HG03460 (cell line): ENCODE measurements at regions not wholly inside any gene's neighbourhood (a gene's known extent, or its start where the extent isn't known, plus 50 kb on each side); places are given as distances from the start of the nearest gene placed in this dataset.
A peak's percentile ranks its signal among the peaks of the same experiment; 100 is the strongest.

Experiments used
- ATAC-seq: cut with Tn5 transposase; IDR thresholded peaks from one replicate; pipeline ENCODE4 v1.9.1; 2021; ENCODE audit not compliant: unreplicated experiment

DNA sequence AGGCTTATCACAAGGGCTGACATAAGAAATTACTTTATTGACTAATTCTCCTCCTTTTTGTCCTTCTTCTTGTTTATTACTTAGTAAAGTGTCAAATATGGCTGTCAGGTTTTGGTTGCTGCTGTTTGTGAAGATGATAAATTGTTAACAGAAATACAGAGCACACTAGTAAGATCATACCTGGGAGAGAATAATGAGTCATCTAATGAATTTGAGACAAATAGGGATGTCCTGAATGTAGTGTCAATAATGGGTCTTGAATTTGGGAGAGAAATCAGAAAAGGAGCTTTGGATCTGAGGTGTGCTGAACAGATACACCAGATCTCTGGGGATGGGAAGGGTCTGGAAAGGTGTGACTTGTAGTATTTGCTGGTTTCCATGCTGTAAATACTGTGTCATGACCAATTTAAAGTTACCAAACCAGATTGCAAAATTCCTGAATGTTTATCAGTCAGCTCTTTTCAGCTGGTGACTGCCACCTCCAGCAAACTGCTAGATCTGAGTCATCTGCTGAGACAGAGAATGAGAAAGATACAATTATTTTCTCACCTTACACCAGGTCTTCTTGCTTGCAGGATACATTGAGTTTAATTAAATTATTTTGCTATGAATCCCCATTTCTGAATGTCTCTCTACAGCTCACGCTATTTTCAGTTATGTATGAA, 76.7 kb upstream of the SATB1 start:
- no peak for ATAC-seq

DNA sequence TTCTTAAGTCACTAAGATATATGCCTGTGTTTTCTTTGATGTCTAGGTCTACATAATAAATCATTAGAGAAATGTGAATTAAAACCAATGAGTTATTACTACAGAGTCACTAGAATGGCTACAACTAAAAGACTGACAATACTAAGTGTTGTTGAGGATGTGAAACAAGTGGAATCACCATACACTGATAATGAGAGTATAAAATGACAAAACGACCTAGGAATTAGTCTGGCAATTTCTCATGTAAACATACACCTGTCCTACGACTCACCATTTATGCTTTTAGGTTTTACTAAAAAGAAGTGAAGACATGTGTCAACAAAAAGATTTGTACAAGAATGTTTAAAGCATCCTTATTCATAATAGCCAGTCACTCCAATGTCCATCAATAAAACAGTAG, 75.2 kb upstream of the SATB1 start:
- ATAC-seq, result no peak

DNA sequence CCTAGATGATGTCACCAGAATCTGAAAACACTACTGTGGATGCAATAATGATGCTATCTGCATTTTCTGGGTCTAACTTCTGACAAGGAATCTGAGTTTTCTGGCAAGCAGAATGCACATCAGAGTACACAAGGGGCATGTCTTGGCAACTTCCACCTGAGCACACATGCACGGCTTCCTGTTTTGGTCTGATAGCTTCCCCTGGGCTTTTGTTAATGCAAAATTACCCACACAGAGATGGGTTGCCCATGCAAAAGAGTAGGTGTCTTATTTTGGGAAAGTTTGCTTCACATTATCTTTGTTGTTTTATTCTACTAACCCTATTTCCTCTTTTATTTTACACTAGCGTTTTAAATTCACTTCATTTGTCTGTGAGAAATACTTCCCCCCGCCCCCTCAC, 74.2 kb upstream of the SATB1 start:
- ATAC-seq, result peak; percentile 90

DNA sequence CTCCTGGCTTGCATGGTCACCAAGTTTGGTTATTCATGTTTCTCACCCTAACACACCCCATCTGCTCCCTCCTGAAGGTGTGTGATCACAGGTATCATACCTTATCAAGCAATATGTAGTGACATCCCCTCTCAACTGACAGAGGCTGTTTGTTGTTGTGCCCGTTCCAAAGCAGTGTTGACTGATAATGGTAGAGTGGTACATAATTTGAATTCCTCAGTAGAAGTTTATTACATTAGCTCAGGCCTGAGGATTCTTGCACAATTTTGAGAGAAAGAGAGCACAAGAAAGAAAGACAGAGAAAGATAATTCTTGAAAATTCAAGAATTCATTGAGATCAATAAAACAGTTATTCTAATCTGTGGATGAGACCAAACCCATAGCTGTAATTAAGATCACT, 69.1 kb upstream of the SATB1 start:
- ATAC-seq, result no peak

DNA sequence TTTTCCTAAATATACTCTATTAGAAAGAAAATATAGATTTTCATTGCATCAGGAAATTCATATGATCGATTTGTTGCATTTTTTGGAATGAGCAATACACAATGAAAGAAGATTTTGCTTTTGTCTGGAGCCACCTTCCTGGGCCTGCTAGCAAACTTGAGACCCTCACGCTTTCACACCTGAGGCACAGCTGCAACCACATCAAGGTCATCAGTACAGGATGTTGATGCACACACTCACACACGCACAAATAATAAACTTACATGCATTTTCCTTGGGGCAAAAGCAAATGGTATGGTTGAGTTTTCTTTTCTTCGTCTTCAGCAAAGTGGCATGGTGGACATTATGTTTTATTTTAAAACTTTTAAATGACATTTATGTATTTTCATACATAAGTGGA, 64.8 kb upstream of the SATB1 start:
- no peak for ATAC-seq

DNA sequence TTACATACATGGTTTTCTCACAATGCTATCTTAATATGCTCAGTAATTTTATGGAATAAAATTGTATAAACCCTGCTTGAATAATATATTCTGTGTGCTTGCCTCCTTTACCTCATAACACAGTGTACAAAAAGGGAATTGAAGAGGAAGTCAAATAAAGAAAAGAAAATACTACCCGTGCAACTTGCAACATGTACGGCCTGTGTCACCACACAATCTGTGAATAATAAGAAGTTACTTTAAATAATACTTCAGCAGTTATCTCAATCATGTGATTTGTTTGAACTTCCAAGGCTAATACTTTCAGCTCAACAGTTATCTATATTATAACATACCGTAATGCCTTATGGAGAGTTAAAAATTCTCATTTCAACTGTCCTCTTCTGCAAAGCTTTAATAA, 58.1 kb upstream of the SATB1 start:
- no peak for ATAC-seq

DNA sequence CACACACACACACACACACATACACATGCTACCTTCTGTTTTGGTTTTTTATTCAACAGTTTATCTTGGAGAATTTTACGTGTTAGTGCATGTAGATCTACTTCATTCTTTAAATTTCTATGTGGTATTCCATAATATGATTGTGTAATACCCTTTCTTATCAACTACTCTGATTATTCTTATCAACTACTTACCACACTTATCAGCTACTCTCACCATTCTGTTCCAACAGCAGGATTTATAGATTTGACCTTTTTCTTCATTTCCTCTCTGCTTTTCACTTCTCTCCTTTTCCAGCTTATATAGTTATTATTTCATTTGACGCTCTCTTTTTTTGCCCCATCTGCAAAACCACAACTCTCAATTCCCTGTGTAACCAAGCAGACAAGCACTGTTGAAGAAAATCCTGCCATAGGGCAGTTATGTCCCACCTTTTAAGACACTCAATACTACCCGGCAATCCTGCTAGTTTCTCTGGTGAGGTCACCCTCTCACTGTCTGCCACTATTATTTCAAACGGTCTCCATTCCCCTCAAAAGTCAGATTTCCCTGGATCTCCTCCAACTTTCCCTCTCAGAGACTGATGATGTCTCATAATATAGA, 56.9 kb upstream of the SATB1 start:
- ATAC-seq, result no peak

DNA sequence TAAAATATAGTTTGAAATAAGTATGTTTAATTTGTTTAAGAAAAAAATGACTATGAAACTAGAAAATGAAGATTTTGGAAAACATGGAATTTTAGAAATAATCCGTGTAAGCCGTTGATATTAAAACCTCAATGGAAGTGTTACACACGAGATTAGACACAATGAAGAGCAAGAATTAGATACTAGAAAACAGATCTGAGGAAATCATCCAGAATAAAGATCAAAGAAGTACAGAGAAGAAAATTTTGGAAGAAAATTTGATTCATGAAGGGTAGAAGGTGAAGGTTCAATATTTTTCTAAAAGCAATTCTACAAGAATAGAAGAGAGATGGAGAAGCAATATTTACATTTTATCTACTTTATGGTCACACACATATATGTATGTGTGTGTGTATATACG, 52.5 kb upstream of the SATB1 start:
- ATAC-seq, result no peak
